Esophagus (tissue), 2 donors: ENCODE measurements at regions not wholly inside any gene's neighbourhood (a gene's known extent, or its start where the extent isn't known, plus 50 kb on each side); places are given as distances from the start of the nearest gene placed in this dataset.

Experiments
- H3K27ac ChIP-seq, 2 donors: one replicate each; pipeline ENCODE4 v1.5.1; 2013; ENCODE audit warnings: low read depth in 2 of 2, mild to moderate bottlenecking in 2 of 2, inconsistent platforms in 1 of 2, low read length in 1 of 2, moderate library complexity in 1 of 2
- H3K27me3 ChIP-seq, 2 donors: one replicate each; pipeline ENCODE4 v1.6.1; 2013; ENCODE audit warnings: low read length in 2 of 2, control low read depth in 1 of 2, mild to moderate bottlenecking in 1 of 2; ENCODE audit not compliant: insufficient read depth in 2 of 2, control insufficient read depth in 1 of 2
- H3K36me3 ChIP-seq, 2 donors: one replicate each; pipeline ENCODE4 v1.6.1; 2013; ENCODE audit warnings: low read length in 1 of 2; ENCODE audit not compliant: control insufficient read depth in 2 of 2, insufficient read depth in 2 of 2
- H3K4me1 ChIP-seq, 2 donors: one replicate each; pipeline ENCODE4 v1.6.1; 2013; ENCODE audit warnings: low read length in 1 of 2; ENCODE audit not compliant: control insufficient read depth in 2 of 2, insufficient read depth in 2 of 2
- H3K4me3 ChIP-seq, 2 donors: one replicate each; pipeline ENCODE4 v1.5.1; 2013; ENCODE audit warnings: low read length in 2 of 2, mild to moderate bottlenecking in 2 of 2, low read depth in 1 of 2, moderate library complexity in 1 of 2
- H3K9me3 ChIP-seq, 2 donors: one replicate each; pipeline ENCODE4 v1.6.1; 2013; ENCODE audit warnings: mild to moderate bottlenecking in 2 of 2, low read depth in 1 of 2, low read length in 1 of 2, moderate library complexity in 1 of 2; ENCODE audit not compliant: control insufficient read depth in 2 of 2, insufficient read depth in 1 of 2
- WGBS, 2 donors: extraction: QIAGEN DNeasy Blood & Tissue Kit; methylation state at CpG; one replicate each; pipeline ENCODE4 v1.1.7; 2013; 5-methylcytosine and 5-hydroxymethylcytosine counted together
- donor health status: healthy with polysubstance abuse.
- donor health status: Bipolar disorder and iron deficiency.

DNA sequence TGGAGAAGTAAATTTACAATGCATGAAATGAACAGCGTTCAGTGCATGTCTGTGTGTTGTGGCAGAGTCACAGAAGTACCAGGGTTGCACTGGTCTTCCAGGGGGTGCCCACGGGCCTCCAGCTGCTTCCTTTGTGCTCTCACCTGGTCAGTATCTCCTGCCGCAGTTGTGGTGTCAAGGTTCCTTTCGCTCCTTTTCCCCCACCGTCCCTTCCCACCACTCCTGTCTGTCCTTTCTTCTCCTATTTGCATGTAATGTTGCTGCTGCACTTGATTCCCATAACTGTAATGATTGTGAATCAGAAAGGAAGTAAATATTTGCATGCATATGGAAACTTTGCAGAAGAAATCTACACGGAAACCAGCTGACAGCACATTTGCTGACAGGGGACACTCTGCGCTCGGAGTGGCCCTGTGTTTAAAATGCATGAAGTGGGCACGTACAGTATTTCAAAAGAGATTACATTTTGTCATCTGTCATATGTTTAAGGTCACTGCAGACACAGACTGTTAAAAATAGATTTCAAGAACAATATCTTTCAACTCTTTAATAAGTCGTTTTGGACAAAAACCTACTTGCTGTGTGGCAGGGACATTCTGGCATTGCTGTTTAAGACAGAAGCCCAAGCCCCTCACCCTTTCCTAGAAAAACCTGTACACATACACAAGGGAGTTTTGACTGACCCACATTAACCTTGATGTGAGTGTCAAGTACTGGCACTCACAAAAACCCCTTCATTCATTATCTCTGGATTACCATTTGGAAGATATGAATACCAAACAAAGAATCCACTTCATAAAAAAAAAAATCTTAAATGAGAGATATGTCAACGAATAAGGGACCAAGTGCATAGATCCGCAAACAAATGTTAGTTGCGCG, 336.7 kb upstream of the KLF6 start:
- Histone ChIP-seq H3K9me3 (no peaks in the 10 kb centered on the region), H3K27ac (no peak overlapping the region), H3K4me3 (no peak overlapping the region), H3K36me3 (no peaks in the 10 kb centered on the region), H3K4me1 (no peaks in the 10 kb centered on the region), H3K27me3 (no peaks in the 10 kb centered on the region)
- 52 to 65% methylated on average over 14 of the region's 14 CpGs for WGBS, 2 donors

DNA sequence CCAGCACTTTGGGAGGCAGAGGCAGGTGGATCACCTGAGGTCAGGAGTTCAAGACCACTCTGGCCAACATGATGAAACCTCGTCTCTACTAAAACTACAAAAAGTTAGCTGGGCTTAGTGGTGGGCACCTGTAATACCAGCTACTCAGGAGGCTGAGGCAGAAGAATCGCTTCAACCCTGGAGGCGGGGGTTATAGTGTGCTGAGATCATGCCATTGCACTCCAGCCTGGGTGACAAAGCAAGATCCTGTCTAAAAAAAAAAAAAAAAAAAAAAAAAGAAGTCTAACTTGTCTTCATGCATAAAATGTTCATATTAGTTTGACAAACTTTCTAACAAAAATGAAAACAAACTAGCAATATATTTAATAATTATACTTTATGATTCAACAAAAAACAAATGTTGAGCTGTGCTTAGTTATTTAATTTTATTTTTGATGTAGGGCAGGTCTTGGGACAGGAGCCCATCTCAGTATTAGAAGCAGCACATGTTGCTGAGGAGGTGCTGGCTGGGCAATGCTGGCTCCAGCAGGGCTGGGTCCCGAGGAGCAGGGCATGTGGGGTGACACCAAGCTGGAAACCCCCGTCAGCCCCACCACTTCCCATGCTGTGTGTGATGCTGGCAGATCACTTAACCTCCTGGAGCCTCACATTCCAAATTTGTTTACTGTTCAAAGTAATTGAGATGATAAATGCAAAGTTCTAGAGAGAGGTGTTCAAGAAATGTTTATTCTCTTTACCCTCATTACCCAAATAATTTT, 335.3 kb upstream of the KLF6 start:
- Histone ChIP-seq H3K36me3 (no peaks in the 10 kb centered on the region), H3K27ac (no peak overlapping the region), H3K4me3 (no peak overlapping the region), H3K4me1 (no peaks in the 10 kb centered on the region), H3K9me3 (no peaks in the 10 kb centered on the region), H3K27me3 (no peaks in the 10 kb centered on the region)
- 73 to 82% methylated on average over 5 of the region's 5 CpGs for WGBS, 2 donors

DNA sequence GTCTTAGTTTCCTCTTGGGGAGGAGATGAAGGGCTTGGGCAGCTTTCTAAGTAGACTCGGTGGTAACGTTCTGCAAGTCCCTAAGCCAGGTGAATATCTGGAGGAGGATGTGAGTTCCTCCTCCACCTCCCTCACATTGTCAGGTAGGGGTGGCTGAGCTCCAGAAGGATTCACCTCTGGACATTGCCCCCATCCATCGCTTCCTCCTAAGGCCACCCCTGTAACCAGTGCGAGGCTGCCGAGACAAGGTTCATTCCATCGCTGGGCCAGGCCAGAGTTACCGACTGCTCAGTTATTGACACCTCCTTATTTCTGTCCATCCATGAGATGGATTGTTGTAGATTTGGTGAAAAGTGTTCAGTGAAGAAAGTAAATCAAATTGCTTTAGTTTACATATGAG, 334.1 kb upstream of the KLF6 start:
- Histone ChIP-seq H3K36me3 (no peaks in the 10 kb centered on the region), H3K4me1 (no peaks in the 10 kb centered on the region), H3K27me3 (no peaks in the 10 kb centered on the region), H3K27ac (no peak overlapping the region), H3K9me3 (no peaks in the 10 kb centered on the region), H3K4me3 (no peak overlapping the region)
- 81 to 88% methylated on average over 7 of the region's 7 CpGs for WGBS, 2 donors

DNA sequence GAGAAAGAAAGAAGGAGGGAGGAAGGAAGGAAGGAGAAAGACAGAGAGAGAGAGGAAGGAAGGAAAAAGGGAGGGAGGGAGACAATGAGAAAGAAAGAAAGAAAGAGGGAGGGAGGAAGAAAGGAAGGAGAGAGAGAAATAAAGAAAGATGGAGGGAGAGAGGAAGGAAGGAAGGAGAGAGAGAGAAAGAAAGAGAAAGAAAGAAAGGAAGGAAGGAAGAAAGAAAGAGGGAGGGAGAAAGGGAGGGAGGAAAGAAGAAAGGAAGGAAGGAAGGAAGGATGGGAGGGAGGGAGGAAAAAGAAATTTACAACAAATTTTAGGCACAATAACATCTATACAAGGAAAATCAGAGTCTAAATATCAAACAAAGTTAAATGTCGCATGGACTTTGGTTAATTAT, 332.6 kb upstream of the KLF6 start:
- Histone ChIP-seq H3K4me1 (no peaks in the 10 kb centered on the region), H3K27me3 (no peaks in the 10 kb centered on the region), H3K9me3 (no peaks in the 10 kb centered on the region), H3K4me3 (no peak overlapping the region), H3K27ac (no peak overlapping the region), H3K36me3 (no peaks in the 10 kb centered on the region)
- 88 to 100% methylated on average over 1 of the region's 1 CpG for WGBS, 2 donors

DNA sequence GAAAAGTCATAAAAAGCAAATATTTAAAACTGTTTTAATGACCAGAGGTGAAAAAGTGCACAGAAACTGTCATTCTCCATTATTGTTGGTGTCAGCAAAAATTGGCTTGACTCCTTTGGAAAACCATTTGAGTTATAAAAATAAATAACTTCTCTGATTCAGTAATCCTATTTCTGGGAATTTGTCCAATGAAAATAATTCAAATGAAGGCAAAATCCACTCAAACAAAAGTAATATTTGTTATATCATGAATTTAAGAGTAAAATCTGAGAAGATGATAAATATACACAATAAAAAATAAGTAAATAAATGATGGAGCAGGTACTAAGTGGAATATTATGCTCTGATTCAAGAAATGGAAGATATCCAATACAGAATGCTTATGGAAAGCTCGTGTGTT, 326.6 kb upstream of the KLF6 start:
- no peaks in the 10 kb centered on the region for H3K27me3 ChIP-seq
- no peak overlapping the region for H3K27ac ChIP-seq
- 50 to 60% methylated on average over 1 of the region's 1 CpG for WGBS, 2 donors
- H3K36me3 ChIP-seq = no peaks in the 10 kb centered on the region
- no peak overlapping the region for H3K4me3 ChIP-seq
- no peaks in the 10 kb centered on the region for H3K4me1 ChIP-seq
- H3K9me3 ChIP-seq = no peaks in the 10 kb centered on the region

DNA sequence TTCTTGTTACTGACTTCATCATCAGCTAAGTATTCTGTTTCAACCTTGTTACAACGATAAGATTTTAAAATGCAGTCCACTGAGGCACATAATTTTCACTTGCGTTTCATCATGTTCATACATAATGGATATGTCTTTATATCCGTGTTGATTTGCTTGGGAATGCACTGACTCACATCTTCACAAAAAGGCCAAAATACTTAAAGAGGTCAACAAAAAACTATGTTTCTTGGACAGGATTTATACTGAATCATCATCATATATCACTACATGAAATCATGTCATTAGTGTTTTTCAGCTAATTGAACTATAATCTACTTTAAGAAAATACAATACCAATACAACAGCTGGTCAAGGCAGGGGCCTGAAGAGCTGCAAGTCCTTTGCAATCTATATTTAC, 324.5 kb upstream of the KLF6 start:
- no peak overlapping the region for H3K4me3 ChIP-seq
- WGBS, 2 donors = 87 to 91% methylated on average over 3 of the region's 3 CpGs
- no peaks in the 10 kb centered on the region for H3K9me3 ChIP-seq
- H3K27ac ChIP-seq = no peak overlapping the region
- no peaks in the 10 kb centered on the region for H3K27me3 ChIP-seq
- no peaks in the 10 kb centered on the region for H3K4me1 ChIP-seq
- H3K36me3 ChIP-seq = no peaks in the 10 kb centered on the region

DNA sequence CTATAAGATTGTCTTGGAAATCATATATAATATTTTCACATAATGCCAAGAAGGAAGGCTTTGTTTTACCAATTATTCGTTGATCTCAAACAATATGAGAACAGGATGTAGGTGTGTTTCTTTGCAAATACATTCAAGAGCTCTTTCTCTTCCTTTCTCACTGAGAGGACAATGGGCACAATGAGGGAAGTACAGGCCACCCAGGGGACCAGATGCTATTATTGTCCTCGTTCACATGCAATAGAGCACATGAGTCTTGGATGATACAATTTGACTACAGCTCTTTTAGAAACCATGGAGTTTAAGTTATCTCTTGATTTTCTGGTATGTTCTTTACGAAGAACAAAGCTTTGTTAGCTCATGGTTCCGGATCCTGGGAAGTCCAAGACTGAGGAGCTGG, 323.7 kb upstream of the KLF6 start:
- 74 to 80% methylated on average over 4 of the region's 4 CpGs for WGBS, 2 donors
- no peaks in the 10 kb centered on the region for H3K27me3 ChIP-seq
- no peak overlapping the region for H3K4me3 ChIP-seq
- no peaks in the 10 kb centered on the region for H3K9me3 ChIP-seq
- no peaks in the 10 kb centered on the region for H3K36me3 ChIP-seq
- no peak overlapping the region for H3K27ac ChIP-seq
- no peaks in the 10 kb centered on the region for H3K4me1 ChIP-seq

DNA sequence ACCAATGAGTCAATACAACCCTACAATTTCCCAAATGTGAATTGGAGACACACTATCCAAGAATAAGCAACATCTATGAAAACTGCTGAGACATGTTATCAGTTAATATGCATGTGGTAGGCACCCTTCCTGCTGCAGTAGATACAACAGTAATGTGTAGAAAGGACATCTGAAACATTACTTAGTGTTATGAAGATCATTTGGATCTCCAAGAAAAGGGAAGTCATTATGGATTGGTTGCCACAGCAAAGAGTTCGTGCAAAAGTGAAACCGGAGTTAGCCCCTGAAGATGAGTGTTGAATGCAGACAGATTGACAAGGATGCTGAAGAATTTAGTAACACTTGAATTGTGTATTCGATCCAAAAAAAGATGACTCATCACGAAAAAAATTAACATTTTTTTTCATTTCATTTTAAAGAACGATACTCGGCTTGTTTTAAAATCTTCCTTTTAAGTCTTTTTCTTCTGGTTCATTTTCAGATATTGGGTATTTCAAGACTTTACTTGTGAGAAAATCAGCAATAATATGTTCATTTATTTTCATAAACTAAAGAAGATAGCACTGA, 322.4 kb upstream of the KLF6 start:
- H3K27me3 ChIP-seq = no peaks in the 10 kb centered on the region
- WGBS, 2 donors = 82 to 83% methylated on average over 6 of the region's 6 CpGs
- no peaks in the 10 kb centered on the region for H3K36me3 ChIP-seq
- H3K4me1 ChIP-seq = no peaks in the 10 kb centered on the region
- H3K9me3 ChIP-seq = no peaks in the 10 kb centered on the region
- H3K4me3 ChIP-seq = no peak overlapping the region
- no peak overlapping the region for H3K27ac ChIP-seq

DNA sequence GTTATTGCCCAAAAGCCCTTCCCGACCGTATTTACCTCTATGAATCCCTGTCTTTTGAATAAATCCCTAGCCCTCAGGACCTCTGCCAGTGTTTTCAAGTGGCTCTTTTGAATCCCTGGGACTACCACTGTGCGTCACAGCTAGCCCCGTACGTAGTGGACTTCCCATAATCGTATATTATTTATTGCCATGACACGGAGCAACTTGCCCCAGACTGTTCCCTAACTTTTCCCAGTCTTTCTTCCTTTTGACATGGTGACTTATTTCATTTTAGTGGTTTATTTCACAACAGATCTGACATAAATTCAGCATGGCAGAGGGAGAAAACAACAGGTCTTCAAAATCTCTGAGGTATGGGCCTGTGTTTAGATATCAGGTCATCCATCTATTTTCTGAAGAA, 318.6 kb upstream of the KLF6 start:
- Histone ChIP-seq H3K36me3 (no peaks in the 10 kb centered on the region), H3K4me1 (no peaks in the 10 kb centered on the region), H3K27me3 (no peaks in the 10 kb centered on the region), H3K9me3 (no peaks in the 10 kb centered on the region), H3K27ac (no peak overlapping the region), H3K4me3 (no peak overlapping the region)
- WGBS, 2 donors = 67 to 80% methylated on average over 7 of the region's 7 CpGs
